Smooth muscle cell (in vitro differentiated cells): ENCODE measurements at regions not wholly inside any gene's neighbourhood (a gene's known extent, or its start where the extent isn't known, plus 50 kb on each side); places are given as distances from the start of the nearest gene placed in this dataset.

Experiments
- DNase-seq: peaks from one replicate; lab custom pipeline; 2025; ENCODE audit not compliant: unreplicated experiment; lab: John Stamatoyannopoulos, UW
- H2AFZ ChIP-seq: fragments of 200-600 bp; sonication (generic); 2 replicates; pipeline ENCODE4 v1.6.0; 2016; ENCODE audit warnings: antibody characterized with exemption, low read depth, mild to moderate bottlenecking
- H3F3A ChIP-seq: fragments of 200-600 bp; sonication (generic); 2 replicates; pipeline ENCODE4 v1.6.0; 2017; ENCODE audit warnings: antibody characterized with exemption, low read depth
- H3K27ac ChIP-seq: fragments of 200-600 bp; sonication (generic); 2 replicates; pipeline ENCODE4 v1.5.1; 2016; ENCODE audit warnings: low read depth, mild to moderate bottlenecking
- H3K27me3 ChIP-seq: fragments of 200-600 bp; sonication (generic); 2 replicates; pipeline ENCODE4 v1.6.1; 2016; ENCODE audit warnings: low read depth, mild to moderate bottlenecking
- H3K36me3 ChIP-seq: fragments of 200-600 bp; sonication (generic); 2 replicates; pipeline ENCODE4 v1.5.1; 2016; ENCODE audit warnings: low read depth
- H3K4me1 ChIP-seq: fragments of 200-600 bp; sonication (generic); 2 replicates; pipeline ENCODE4 v1.5.1; 2016; ENCODE audit warnings: low read depth
- H3K4me2 ChIP-seq: fragments of 200-600 bp; sonication (generic); 2 replicates; pipeline ENCODE4 v1.6.0; 2016; ENCODE audit warnings: mild to moderate bottlenecking
- H3K4me3 ChIP-seq: fragments of 200-600 bp; sonication (generic); 2 replicates; pipeline ENCODE4 v1.5.1; 2016; ENCODE audit warnings: mild to moderate bottlenecking
- H3K79me2 ChIP-seq: fragments of 200-600 bp; sonication (generic); 2 replicates; pipeline ENCODE4 v1.6.0; 2016; ENCODE audit warnings: low read depth, mild to moderate bottlenecking
- H3K9ac ChIP-seq: fragments of 200-600 bp; sonication (generic); 2 replicates; pipeline ENCODE4 v1.6.0; 2016; ENCODE audit warnings: low read depth
- H3K9me3 ChIP-seq: fragments of 200-600 bp; sonication (generic); replicated peaks from 2 replicates; pipeline ENCODE4 v1.5.1; 2016; ENCODE audit warnings: low read depth
- H4K20me1 ChIP-seq: fragments of 200-600 bp; sonication (generic); 2 replicates; pipeline ENCODE4 v1.6.0; 2016; ENCODE audit warnings: low read depth
- WGBS: methylation state at CpG from one replicate; pipeline ENCODE4 v1.1.7; 2016; ENCODE audit warnings: low lambda C conversion rate; 5-methylcytosine and 5-hydroxymethylcytosine counted together
- TF ChIP-seq, protein P1 (sequence below): fragments of 200-600 bp; sonication (generic); IDR thresholded peaks from 2 replicates; pipeline ENCODE4 v1.5.1; 2017; ENCODE audit warnings: borderline replicate concordance, mild to moderate bottlenecking, antibody characterized with exemption; ENCODE audit not compliant: insufficient read depth, poor library complexity, severe bottlenecking

- TF ChIP-seq, protein P1, sequence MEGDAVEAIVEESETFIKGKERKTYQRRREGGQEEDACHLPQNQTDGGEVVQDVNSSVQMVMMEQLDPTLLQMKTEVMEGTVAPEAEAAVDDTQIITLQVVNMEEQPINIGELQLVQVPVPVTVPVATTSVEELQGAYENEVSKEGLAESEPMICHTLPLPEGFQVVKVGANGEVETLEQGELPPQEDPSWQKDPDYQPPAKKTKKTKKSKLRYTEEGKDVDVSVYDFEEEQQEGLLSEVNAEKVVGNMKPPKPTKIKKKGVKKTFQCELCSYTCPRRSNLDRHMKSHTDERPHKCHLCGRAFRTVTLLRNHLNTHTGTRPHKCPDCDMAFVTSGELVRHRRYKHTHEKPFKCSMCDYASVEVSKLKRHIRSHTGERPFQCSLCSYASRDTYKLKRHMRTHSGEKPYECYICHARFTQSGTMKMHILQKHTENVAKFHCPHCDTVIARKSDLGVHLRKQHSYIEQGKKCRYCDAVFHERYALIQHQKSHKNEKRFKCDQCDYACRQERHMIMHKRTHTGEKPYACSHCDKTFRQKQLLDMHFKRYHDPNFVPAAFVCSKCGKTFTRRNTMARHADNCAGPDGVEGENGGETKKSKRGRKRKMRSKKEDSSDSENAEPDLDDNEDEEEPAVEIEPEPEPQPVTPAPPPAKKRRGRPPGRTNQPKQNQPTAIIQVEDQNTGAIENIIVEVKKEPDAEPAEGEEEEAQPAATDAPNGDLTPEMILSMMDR, result no peak
- peak overlapping the region; percentile 70 for H3K27ac ChIP-seq
- H3K36me3 ChIP-seq, result no peaks in the 10 kb centered on the region
- H2AFZ ChIP-seq, result peak overlapping the region; percentile 63
- H3K9me3 ChIP-seq, result no peaks in the 10 kb centered on the region
- peaks cover 22% of the 10 kb centered on the region for H3K27me3 ChIP-seq
- H3K4me2 ChIP-seq, result no peak overlapping the region
- H3K4me3 ChIP-seq, result no peak overlapping the region
- H3K79me2 ChIP-seq, result no peaks in the 10 kb centered on the region
- H3K4me1 ChIP-seq, result peaks cover 16% of the 10 kb centered on the region
- H3K9ac ChIP-seq, result no peak overlapping the region
- H3F3A ChIP-seq, result peaks cover 11% of the 10 kb centered on the region
- DNase-seq, result no peak
- no peaks in the 10 kb centered on the region for H4K20me1 ChIP-seq
Measured at GRCh38 chr22:22037229-22037628, 54.6 kb upstream of the TOP3B start.

DNA sequence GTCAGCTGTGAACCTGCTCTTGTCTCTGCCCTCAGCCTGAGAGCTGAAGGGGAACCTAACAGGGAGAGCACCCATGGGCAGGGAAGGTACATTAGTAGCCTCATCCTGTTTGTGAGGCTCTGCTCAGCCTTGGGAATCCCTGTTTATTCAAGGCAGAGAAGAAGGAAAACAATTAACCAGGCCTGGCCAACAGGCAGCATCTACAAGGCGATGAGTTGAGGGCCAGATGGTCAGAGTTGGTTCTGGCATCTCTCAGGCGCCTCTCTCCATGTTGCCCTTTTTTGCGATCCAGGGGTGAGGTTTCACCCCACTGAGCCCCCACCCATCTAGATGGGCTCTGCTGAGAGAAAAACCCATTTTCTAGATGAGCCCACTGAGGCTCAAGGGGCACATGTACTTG is 54.0 kb upstream of the TOP3B start:
- Histone ChIP-seq H3K4me1 (peaks cover 16% of the 10 kb centered on the region), H3K9ac (no peak overlapping the region), H3K9me3 (no peaks in the 10 kb centered on the region), H3K27me3 (peaks cover 22% of the 10 kb centered on the region), H3F3A (peaks cover 11% of the 10 kb centered on the region), H3K4me3 (no peak overlapping the region), H3K36me3 (no peaks in the 10 kb centered on the region), H4K20me1 (no peaks in the 10 kb centered on the region), H3K79me2 (no peaks in the 10 kb centered on the region), H3K27ac (no peak overlapping the region), H2AFZ (no peak overlapping the region), H3K4me2 (no peak overlapping the region)
- no peak for DNase-seq
- TF ChIP-seq, protein P1, result no peak
- WGBS, result 91% methylated on average over 3 of the region's 3 CpGs

DNA sequence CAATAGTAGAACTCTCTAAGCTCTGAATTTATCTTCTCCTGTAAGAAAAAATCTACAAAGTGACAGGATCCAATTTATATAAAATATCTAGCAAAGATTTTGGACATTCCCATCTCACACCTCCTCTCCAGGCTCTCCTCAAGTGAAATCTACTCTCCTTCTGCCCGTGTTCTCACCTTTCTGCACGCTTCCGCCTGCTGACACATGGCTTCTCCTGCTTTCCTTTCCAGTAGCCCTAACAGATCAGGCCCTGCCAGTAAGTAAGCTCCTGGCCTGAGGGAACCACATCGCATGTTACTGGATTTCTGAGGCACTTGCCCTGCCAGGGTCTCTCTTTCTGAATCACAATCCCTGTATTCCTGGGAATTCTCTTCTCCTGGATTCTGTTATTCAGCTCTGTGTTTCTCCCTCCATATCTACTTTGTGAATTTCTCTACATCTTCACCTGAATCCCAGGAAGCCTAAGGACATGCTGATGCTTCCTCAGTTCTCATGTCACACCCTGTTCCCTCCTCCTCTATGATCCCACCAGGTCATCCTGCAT is 53.3 kb upstream of the TOP3B start:
- peaks cover 21% of the 10 kb centered on the region for H3K27me3 ChIP-seq
- 78% methylated on average over 4 of the region's 4 CpGs for WGBS
- no peak overlapping the region for H3K4me2 ChIP-seq
- DNase-seq, result no peak
- no peaks in the 10 kb centered on the region for H4K20me1 ChIP-seq
- peaks cover 16% of the 10 kb centered on the region for H3K4me1 ChIP-seq
- H3K36me3 ChIP-seq, result no peaks in the 10 kb centered on the region
- no peak overlapping the region for H3K4me3 ChIP-seq
- H2AFZ ChIP-seq, result no peak overlapping the region
- TF ChIP-seq, protein P1, result no peak
- no peaks in the 10 kb centered on the region for H3K79me2 ChIP-seq
- peaks cover 11% of the 10 kb centered on the region for H3F3A ChIP-seq
- H3K9ac ChIP-seq, result no peak overlapping the region
- H3K9me3 ChIP-seq, result no peaks in the 10 kb centered on the region
- H3K27ac ChIP-seq, result no peak overlapping the region

DNA sequence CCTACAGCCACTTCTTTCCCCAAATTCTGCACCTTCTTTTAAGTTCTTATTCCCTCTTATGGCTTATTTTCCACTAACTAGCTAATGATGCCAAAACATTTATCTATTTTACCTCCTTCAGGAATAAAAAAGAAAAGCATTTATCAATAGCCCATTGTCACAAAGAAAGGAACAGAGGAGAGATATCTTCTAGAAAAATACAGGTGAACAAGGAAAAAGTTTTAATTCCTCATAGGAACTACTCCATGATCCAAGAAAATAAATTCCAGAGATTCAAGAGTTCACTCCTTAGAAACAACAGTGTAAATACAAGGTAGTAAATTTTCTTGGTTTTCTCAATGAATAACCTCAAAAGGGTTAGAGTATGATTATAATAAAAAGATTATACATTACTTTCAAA is 52.6 kb upstream of the TOP3B start:
- DNase-seq, result no peak
- Histone ChIP-seq H3K9me3 (no peaks in the 10 kb centered on the region), H3K9ac (no peak overlapping the region), H3K4me1 (peaks cover 16% of the 10 kb centered on the region), H4K20me1 (no peaks in the 10 kb centered on the region), H3K79me2 (no peaks in the 10 kb centered on the region), H3K27ac (no peak overlapping the region), H3K4me2 (no peak overlapping the region), H3K27me3 (peaks cover 18% of the 10 kb centered on the region), H3F3A (peaks cover 11% of the 10 kb centered on the region), H3K36me3 (no peaks in the 10 kb centered on the region), H3K4me3 (no peak overlapping the region), H2AFZ (no peak overlapping the region)
- TF ChIP-seq, protein P1, result no peak
